ENCODE measurements at regions not wholly inside any gene's neighbourhood (a gene's known extent, or its start where the extent isn't known, plus 50 kb on each side); places are given as distances from the start of the nearest gene placed in this dataset.

- Mint-ChIP-seq H3K4me1 (ENCODE audit: low read depth) (no peaks in the 10 kb centered on the region), H3K27ac (no peak overlapping the region), H3K36me3 (ENCODE audit: low read depth) (no peaks in the 10 kb centered on the region), H3K4me3 (no peak overlapping the region), H3K9me3 (no peaks in the 10 kb centered on the region), H3K27me3 (no peaks in the 10 kb centered on the region)
- H3K27me3 ChIP-seq (ENCODE audit: control insufficient read depth in 1 of 2, insufficient read depth in 2 of 2, low read length in 2 of 2): no peaks in the 10 kb centered on the region
- TF ChIP-seq, protein P1, sequence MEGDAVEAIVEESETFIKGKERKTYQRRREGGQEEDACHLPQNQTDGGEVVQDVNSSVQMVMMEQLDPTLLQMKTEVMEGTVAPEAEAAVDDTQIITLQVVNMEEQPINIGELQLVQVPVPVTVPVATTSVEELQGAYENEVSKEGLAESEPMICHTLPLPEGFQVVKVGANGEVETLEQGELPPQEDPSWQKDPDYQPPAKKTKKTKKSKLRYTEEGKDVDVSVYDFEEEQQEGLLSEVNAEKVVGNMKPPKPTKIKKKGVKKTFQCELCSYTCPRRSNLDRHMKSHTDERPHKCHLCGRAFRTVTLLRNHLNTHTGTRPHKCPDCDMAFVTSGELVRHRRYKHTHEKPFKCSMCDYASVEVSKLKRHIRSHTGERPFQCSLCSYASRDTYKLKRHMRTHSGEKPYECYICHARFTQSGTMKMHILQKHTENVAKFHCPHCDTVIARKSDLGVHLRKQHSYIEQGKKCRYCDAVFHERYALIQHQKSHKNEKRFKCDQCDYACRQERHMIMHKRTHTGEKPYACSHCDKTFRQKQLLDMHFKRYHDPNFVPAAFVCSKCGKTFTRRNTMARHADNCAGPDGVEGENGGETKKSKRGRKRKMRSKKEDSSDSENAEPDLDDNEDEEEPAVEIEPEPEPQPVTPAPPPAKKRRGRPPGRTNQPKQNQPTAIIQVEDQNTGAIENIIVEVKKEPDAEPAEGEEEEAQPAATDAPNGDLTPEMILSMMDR (IDR thresholded peaks at IDR 0.05): no peak
- intact Hi-C loops (cut with DNase I, micrococcal nuclease): no loop called here
- ChIA-PET POLR2A (no interaction called here), CTCF (no interaction called here)
- DNase-seq: no peak
- H3K27ac ChIP-seq (ENCODE audit: low read depth in 1 of 2, low read length in 2 of 2): no peak overlapping the region
- peaks cover 0 to 5% of the 10 kb centered on the region in 2 experiments for H3K9me3 ChIP-seq (ENCODE audit: control insufficient read depth in 1 of 2, insufficient read depth in 1 of 2, low read length in 2 of 2)
- no peak overlapping the region for H3K4me3 ChIP-seq (ENCODE audit: low read length)
- ATAC-seq (ENCODE audit: poor library complexity): no peak
- no peaks in the 10 kb centered on the region for H3K36me3 ChIP-seq (ENCODE audit: insufficient read depth, low read length)
- H3K4me1 ChIP-seq (ENCODE audit: insufficient read depth, low read length): no peaks in the 10 kb centered on the region
These were observed 384.5 kb downstream of the SMOC2 start for GRCh38 chr6:168825226-168826077.

DNA sequence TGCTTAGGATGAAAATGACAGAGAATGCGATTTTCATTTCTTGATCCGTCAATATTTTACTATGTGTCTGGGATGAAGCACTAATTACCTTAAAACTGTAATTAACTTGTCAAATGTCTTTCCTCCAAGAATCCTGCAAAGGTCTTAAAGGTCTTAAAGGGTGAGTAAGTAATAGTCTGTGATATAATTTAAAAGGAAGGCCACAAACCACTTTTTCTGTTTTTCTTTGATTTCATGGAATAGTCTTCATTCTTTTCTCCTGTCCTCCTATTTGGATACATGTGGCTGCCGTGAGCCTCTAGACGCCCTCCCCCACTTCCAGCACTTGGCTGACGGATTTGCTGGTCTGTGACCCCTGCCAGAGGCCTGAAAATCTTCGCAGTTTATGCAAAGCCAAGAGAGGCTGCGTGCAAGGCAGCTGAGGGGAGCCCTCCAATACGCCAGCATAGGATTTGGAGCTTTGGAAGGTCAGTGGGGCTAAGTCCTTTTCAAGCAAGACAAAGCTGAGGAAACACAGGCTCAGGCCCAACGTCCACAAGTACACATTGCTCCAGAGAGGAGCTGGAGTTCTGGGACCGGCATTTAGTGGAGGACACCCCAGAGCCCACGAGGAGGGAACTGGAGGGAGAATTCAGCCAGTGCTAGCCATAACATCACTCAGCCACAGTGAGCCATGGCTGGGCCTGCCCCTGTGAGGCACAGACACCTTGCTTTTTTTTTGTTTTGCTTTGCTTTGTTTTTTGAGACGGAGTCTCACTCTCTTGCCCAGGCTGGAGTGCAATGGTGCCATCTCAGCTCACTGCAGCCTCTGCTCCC is 382.6 kb downstream of the SMOC2 start:
- no peak overlapping the region for H3K4me3 Mint-ChIP-seq
- H3K9me3 ChIP-seq (ENCODE audit: control insufficient read depth in 1 of 2, insufficient read depth in 1 of 2, low read length in 2 of 2): peaks cover 0 to 5% of the 10 kb centered on the region in 2 experiments
- no peak for ATAC-seq (ENCODE audit: poor library complexity)
- no peaks in the 10 kb centered on the region for H3K27me3 Mint-ChIP-seq
- DNase-seq: no peak
- H3K27me3 ChIP-seq (ENCODE audit: control insufficient read depth in 1 of 2, insufficient read depth in 2 of 2, low read length in 2 of 2): no peaks in the 10 kb centered on the region
- H3K4me3 ChIP-seq (ENCODE audit: low read length): no peak overlapping the region
- intact Hi-C loops (cut with DNase I, micrococcal nuclease): no loop called here
- POLR2A ChIA-PET: no interaction called here
- H3K36me3 Mint-ChIP-seq (ENCODE audit: low read depth): no peaks in the 10 kb centered on the region
- CTCF ChIA-PET: no interaction called here
- no peaks in the 10 kb centered on the region for H3K36me3 ChIP-seq (ENCODE audit: insufficient read depth, low read length)
- TF ChIP-seq, protein P1 (IDR thresholded peaks at IDR 0.05): no peak
- H3K27ac ChIP-seq (ENCODE audit: low read depth in 1 of 2, low read length in 2 of 2): no peak overlapping the region
- H3K4me1 Mint-ChIP-seq (ENCODE audit: low read depth): no peaks in the 10 kb centered on the region
- H3K9me3 Mint-ChIP-seq: no peaks in the 10 kb centered on the region
- H3K4me1 ChIP-seq (ENCODE audit: insufficient read depth, low read length): no peaks in the 10 kb centered on the region
- no peak overlapping the region for H3K27ac Mint-ChIP-seq

GRCh38 chr6:168822376-168822775 is 381.4 kb downstream of the SMOC2 start:
- Mint-ChIP-seq H3K36me3 (ENCODE audit: low read depth) (no peaks in the 10 kb centered on the region), H3K9me3 (peaks cover 2% of the 10 kb centered on the region), H3K4me1 (ENCODE audit: low read depth) (no peaks in the 10 kb centered on the region), H3K27me3 (no peaks in the 10 kb centered on the region), H3K27ac (no peak overlapping the region), H3K4me3 (no peak overlapping the region)
- ChIA-PET POLR2A (no interaction called here), CTCF (no interaction called here)
- no peak for ATAC-seq (ENCODE audit: poor library complexity)
- Histone ChIP-seq H3K36me3 (ENCODE audit: insufficient read depth, low read length) (no peaks in the 10 kb centered on the region), H3K27me3 (ENCODE audit: control insufficient read depth in 1 of 2, insufficient read depth in 2 of 2, low read length in 2 of 2) (no peaks in the 10 kb centered on the region), H3K27ac (ENCODE audit: low read depth in 1 of 2, low read length in 2 of 2) (no peak overlapping the region), H3K4me3 (ENCODE audit: low read length) (no peak overlapping the region), H3K9me3 (ENCODE audit: control insufficient read depth in 1 of 2, insufficient read depth in 1 of 2, low read length in 2 of 2) (peaks cover 0 to 5% of the 10 kb centered on the region in 2 experiments), H3K4me1 (ENCODE audit: insufficient read depth, low read length) (no peaks in the 10 kb centered on the region)
- no peak for DNase-seq
- TF ChIP-seq, protein P1 (IDR thresholded peaks at IDR 0.05): no peak
- intact Hi-C loops (cut with DNase I, micrococcal nuclease): no loop called here
